ENCODE measurements at regions not wholly inside any gene's neighbourhood (a gene's known extent, or its start where the extent isn't known, plus 50 kb on each side); places are given as distances from the start of the nearest gene placed in this dataset.
"Not testable (repeated sequence)": the region's sequence is repeated elsewhere in the genome, so short reads cannot be mapped to it uniquely, and the experiment has no call there.

DNA sequence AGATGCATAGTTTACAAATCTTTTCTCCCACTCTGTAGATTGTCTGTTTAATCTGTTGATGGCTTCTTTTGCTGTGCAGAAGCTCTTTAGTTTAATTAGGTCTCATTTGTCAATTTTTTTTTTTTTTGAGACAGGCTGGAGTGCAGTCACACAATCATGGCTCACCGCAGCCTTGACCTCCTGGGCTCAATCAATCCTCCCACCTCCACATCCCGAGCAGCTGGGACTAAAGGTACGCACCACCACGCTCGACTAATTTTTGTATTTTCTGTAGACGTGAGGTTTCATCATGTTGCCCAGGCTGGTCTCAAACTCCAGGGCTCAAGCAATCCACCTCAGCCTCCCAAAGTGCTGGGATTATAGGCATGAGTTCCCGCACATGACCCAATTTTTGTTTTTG is 1655.8 kb downstream of the REEP3 start:
- Histone ChIP-seq H3K4me1 (ENCODE audit: low read length) (no peaks in the 10 kb centered on the region), H3K4me3 (ENCODE audit: low read length) (no peak overlapping the region), H3K27me3 (replicated peaks; ENCODE audit: insufficient read depth, low read length) (no peaks in the 10 kb centered on the region), H3F3A (ENCODE audit: insufficient read depth, low read length) (no peaks in the 10 kb centered on the region), H3K36me3 (replicated peaks; ENCODE audit: insufficient read depth, low read length) (no peaks in the 10 kb centered on the region), H4K20me1 (ENCODE audit: insufficient read depth, low read length) (no peaks in the 10 kb centered on the region), H2AFZ (ENCODE audit: low read length) (no peak overlapping the region), H3K79me2 (ENCODE audit: low read length) (no peaks in the 10 kb centered on the region), H3K9me3 (replicated peaks; ENCODE audit: insufficient read depth, low read length) (no peaks in the 10 kb centered on the region), H3K4me2 (ENCODE audit: low read depth, low read length) (no peak overlapping the region), H3K9me2 (replicated peaks; ENCODE audit: insufficient read depth, low read length) (no peaks in the 10 kb centered on the region), H3K27ac (ENCODE audit: low read length) (no peak overlapping the region), H3K9ac (ENCODE audit: low read length) (no peak overlapping the region)
- no peak for DNase-seq
- TF ChIP-seq EZH2 (optimal IDR thresholded peaks at IDR 0.05; ENCODE audit: low read depth, low read length) (no peak), EZH2phosphoT487 (IDR thresholded peaks at IDR 0.05; ENCODE audit: low read length) (no peak)
- TF ChIP-seq, protein P1, sequence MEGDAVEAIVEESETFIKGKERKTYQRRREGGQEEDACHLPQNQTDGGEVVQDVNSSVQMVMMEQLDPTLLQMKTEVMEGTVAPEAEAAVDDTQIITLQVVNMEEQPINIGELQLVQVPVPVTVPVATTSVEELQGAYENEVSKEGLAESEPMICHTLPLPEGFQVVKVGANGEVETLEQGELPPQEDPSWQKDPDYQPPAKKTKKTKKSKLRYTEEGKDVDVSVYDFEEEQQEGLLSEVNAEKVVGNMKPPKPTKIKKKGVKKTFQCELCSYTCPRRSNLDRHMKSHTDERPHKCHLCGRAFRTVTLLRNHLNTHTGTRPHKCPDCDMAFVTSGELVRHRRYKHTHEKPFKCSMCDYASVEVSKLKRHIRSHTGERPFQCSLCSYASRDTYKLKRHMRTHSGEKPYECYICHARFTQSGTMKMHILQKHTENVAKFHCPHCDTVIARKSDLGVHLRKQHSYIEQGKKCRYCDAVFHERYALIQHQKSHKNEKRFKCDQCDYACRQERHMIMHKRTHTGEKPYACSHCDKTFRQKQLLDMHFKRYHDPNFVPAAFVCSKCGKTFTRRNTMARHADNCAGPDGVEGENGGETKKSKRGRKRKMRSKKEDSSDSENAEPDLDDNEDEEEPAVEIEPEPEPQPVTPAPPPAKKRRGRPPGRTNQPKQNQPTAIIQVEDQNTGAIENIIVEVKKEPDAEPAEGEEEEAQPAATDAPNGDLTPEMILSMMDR (IDR thresholded peaks at IDR 0.05; ENCODE audit: low read length): no peak

DNA sequence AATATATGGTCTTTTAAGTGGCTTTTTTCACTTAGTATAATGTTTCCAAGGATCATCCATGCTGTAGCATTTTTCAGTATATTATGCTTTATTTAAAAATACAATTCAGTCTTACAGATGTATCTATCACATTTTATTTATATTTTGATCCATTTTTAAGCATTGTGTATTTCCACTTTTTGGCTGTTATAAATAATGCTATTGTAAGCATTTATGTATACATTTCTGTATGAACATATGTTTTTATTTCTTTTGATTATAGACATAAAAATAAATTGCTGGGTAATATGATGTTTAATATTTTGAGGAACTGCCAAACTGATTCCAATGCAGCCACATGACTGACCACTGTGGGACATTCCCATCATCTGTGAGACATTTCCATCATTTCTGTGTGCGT is 1662.0 kb downstream of the REEP3 start:
- no peak overlapping the region for H3K9ac ChIP-seq (ENCODE audit: low read length)
- H3K27ac ChIP-seq (ENCODE audit: low read length): no peak overlapping the region
- H3K27me3 ChIP-seq (replicated peaks; ENCODE audit: insufficient read depth, low read length): no peaks in the 10 kb centered on the region
- no peaks in the 10 kb centered on the region for H3F3A ChIP-seq (ENCODE audit: insufficient read depth, low read length)
- no peak overlapping the region for H3K4me2 ChIP-seq (ENCODE audit: low read depth, low read length)
- H3K9me2 ChIP-seq (replicated peaks; ENCODE audit: insufficient read depth, low read length): no peaks in the 10 kb centered on the region
- H3K4me1 ChIP-seq (ENCODE audit: low read length): no peaks in the 10 kb centered on the region
- no peak for DNase-seq
- H3K9me3 ChIP-seq (replicated peaks; ENCODE audit: insufficient read depth, low read length): no peaks in the 10 kb centered on the region
- TF ChIP-seq, protein P1 (IDR thresholded peaks at IDR 0.05; ENCODE audit: low read length): no peak
- TF ChIP-seq EZH2 (optimal IDR thresholded peaks at IDR 0.05; ENCODE audit: low read depth, low read length) (no peak), EZH2phosphoT487 (IDR thresholded peaks at IDR 0.05; ENCODE audit: low read length) (no peak)
- no peaks in the 10 kb centered on the region for H4K20me1 ChIP-seq (ENCODE audit: insufficient read depth, low read length)
- H3K36me3 ChIP-seq (replicated peaks; ENCODE audit: insufficient read depth, low read length): no peaks in the 10 kb centered on the region
- no peaks in the 10 kb centered on the region for H3K79me2 ChIP-seq (ENCODE audit: low read length)
- no peak overlapping the region for H2AFZ ChIP-seq (ENCODE audit: low read length)
- no peak overlapping the region for H3K4me3 ChIP-seq (ENCODE audit: low read length)

DNA sequence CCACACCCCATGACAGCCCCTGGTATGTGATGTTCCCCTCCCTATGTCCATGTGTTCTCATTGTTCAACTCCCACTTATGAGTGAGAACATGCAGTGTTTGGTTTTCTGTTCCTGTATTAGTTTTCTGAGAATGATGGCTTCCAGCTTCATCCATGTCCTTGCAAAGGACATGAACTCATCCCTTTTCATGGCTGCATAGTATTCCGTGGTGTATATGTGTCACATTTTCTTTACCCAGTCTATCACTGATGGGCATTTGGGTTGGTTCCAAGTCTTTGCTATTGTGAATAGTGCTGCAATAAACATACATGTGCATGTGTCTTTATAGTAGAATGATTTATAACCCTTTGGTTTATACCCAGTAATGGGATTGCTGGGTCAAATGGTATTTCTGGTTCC is 1665.5 kb downstream of the REEP3 start:
- not testable (repeated sequence) for H3K79me2 ChIP-seq (ENCODE audit: low read length); H3K4me2 ChIP-seq (ENCODE audit: low read depth, low read length); H3K27ac ChIP-seq (ENCODE audit: low read length); H3K4me3 ChIP-seq (ENCODE audit: low read length); H3K4me1 ChIP-seq (ENCODE audit: low read length); H4K20me1 ChIP-seq (ENCODE audit: insufficient read depth, low read length); H3K36me3 ChIP-seq (replicated peaks; ENCODE audit: insufficient read depth, low read length); H3K9ac ChIP-seq (ENCODE audit: low read length); H3F3A ChIP-seq (ENCODE audit: insufficient read depth, low read length); H3K9me2 ChIP-seq (replicated peaks; ENCODE audit: insufficient read depth, low read length); DNase-seq; H2AFZ ChIP-seq (ENCODE audit: low read length); H3K9me3 ChIP-seq (replicated peaks; ENCODE audit: insufficient read depth, low read length); H3K27me3 ChIP-seq (replicated peaks; ENCODE audit: insufficient read depth, low read length)

- no peaks in the 10 kb centered on the region for H3K36me3 ChIP-seq (replicated peaks; ENCODE audit: insufficient read depth, low read length)
- no peaks in the 10 kb centered on the region for H4K20me1 ChIP-seq (ENCODE audit: insufficient read depth, low read length)
- H3K4me3 ChIP-seq (ENCODE audit: low read length): no peak overlapping the region
- no peaks in the 10 kb centered on the region for H3F3A ChIP-seq (ENCODE audit: insufficient read depth, low read length)
- H3K4me1 ChIP-seq (ENCODE audit: low read length): no peaks in the 10 kb centered on the region
- H3K27ac ChIP-seq (ENCODE audit: low read length): no peak overlapping the region
- DNase-seq: no peak
- no peak overlapping the region for H2AFZ ChIP-seq (ENCODE audit: low read length)
- H3K27me3 ChIP-seq (replicated peaks; ENCODE audit: insufficient read depth, low read length): no peaks in the 10 kb centered on the region
- no peak overlapping the region for H3K9ac ChIP-seq (ENCODE audit: low read length)
- no peak for TF ChIP-seq EZH2phosphoT487 (IDR thresholded peaks at IDR 0.05; ENCODE audit: low read length)
- H3K9me2 ChIP-seq (replicated peaks; ENCODE audit: insufficient read depth, low read length): no peaks in the 10 kb centered on the region
- no peaks in the 10 kb centered on the region for H3K9me3 ChIP-seq (replicated peaks; ENCODE audit: insufficient read depth, low read length)
- H3K79me2 ChIP-seq (ENCODE audit: low read length): no peaks in the 10 kb centered on the region
- H3K4me2 ChIP-seq (ENCODE audit: low read depth, low read length): no peak overlapping the region
These were observed 1672.9 kb downstream of the REEP3 start for GRCh38 chr10:65194126-65194525.

Measured in MM.1S (cell line).